Heart left ventricle (tissue), 13 donors: ENCODE measurements at regions not wholly inside any gene's neighbourhood (a gene's known extent, or its start where the extent isn't known, plus 50 kb on each side); places are given as distances from the start of the nearest gene placed in this dataset.

Experiments used
- CTCF ChIP-seq, 12 donors: fragments of 200-600 bp; sonication (generic) in 4 of 12; IDR thresholded peaks; one replicate each; pipeline versions ENCODE4 v1.5.0 to v1.8.0; 2018 to 2022; ENCODE audit warnings: antibody characterized with exemption in 12 of 12, mild to moderate bottlenecking in 5 of 12
- POLR2A ChIP-seq, 2 donors: fragments of 450-650 bp; IDR thresholded peaks; one replicate each; pipeline ENCODE4 v1.6.1; 2017; ENCODE audit warnings: antibody characterized with exemption in 2 of 2, mild to moderate bottlenecking in 2 of 2, moderate library complexity in 2 of 2
- donor health status: ischemic (EF 13 %, LVEDD 7.1; RV severe dilation, severe dysfunction).
- donor health status: DM: no; HTN: yes; CAD: no.
- donor health status: DM: no; HTN: no; CAD: no.
- donor health status: ischemic (EF 25% LVEDD 6.9; RV normal size, moderate dysfunction).
- donor health status: ischemic (EF 25% LVEDD 5.7; RV mildly dilated, moderate dysfunction).
- donor health status: ischemic (EF 35%, LVEDD 5.7; RV mildly dilated, moderate dysfunction).
- donor health status: nonischemic (EF 11% LVEDD 7.7; RV severe dilation, severe dysfunction).
- donor health status: DM: yes; HTN: yes; CAD: no.
- donor health status: PGD.
- donor health status: ischemic (EF 29% LVEDD 5.4; RV normal size, mild dysfunction).
- donor health status: nonischemic (EF 23%, LVEDD 6.1; RV moderate dilation, normal function).

GRCh38 chr13:33479105-33479504, 193.6 kb upstream of the STARD13 start:
- TF ChIP-seq CTCF (IDR thresholded peaks at IDR 0.05) (no peak), POLR2A (IDR thresholded peaks at IDR 0.05) (no peak)
